ENCODE measurements at regions not wholly inside any gene's neighbourhood (a gene's known extent, or its start where the extent isn't known, plus 50 kb on each side); places are given as distances from the start of the nearest gene placed in this dataset.

- H3K4me2 ChIP-seq = no peak overlapping the region
Measured at GRCh38 chr14:51593397-51593796, 58.3 kb upstream of the FRMD6 start.

GRCh38 chr14:51595881-51596455, 55.7 kb upstream of the FRMD6 start:
- no peaks in the 10 kb centered on the region; the same call in 1 of the 2 replicates for H3K79me2 ChIP-seq (ENCODE audit: insufficient read depth)
- ChIA-PET POLR2A (no interaction called here), CTCF (interaction anchor here (1.4 kb wide), 1 partner anchor 13 kb away, joined by 3 read pairs; no protein-coding TSS in a partner anchor)
- no peak overlapping the region for H3K9ac ChIP-seq
- H3K27ac ChIP-seq (ENCODE audit: low read depth in 2 of 2, low read length in 1 of 2) = peak overlapping the region in 1 of 2 experiments; percentile 89; a peak in 3 of 4 replicates
- H3K4me3 ChIP-seq (ENCODE audit: low read depth in 2 of 2, low read length in 1 of 2) = no peak overlapping the region
- 84% methylated on average over 3 of the region's 3 CpGs for WGBS (ENCODE audit: low lambda C conversion rate)
- H3K27me3 ChIP-seq (ENCODE audit: insufficient read depth) = no peaks in the 10 kb centered on the region
- peaks cover 2 to 44% of the 10 kb centered on the region in 2 experiments for H3K4me1 ChIP-seq (ENCODE audit: control insufficient read depth in 1 of 2, insufficient read depth in 2 of 2, low read depth in 1 of 2, low read length in 1 of 2)
- H3K9me2 ChIP-seq = no peaks in the 10 kb centered on the region
- H3K36me3 ChIP-seq (replicated peaks in 1 of 2; ENCODE audit: control insufficient read depth in 1 of 2, insufficient read depth in 2 of 2, low read length in 1 of 2) = no peaks in the 10 kb centered on the region
- H4K20me1 ChIP-seq (ENCODE audit: insufficient read depth) = no peaks in the 10 kb centered on the region
- H2AFZ ChIP-seq (ENCODE audit: low read depth) = no peak overlapping the region
- no peak overlapping the region for H3K4me2 ChIP-seq
- no peak for DNase-seq
- no peaks in the 10 kb centered on the region for H3K9me3 ChIP-seq
- no peak for TF ChIP-seq TAF1 (IDR thresholded peaks at IDR 0.05; ENCODE audit: borderline replicate concordance, low read depth, low read length)
- TF ChIP-seq FOXJ3 (CRISPR knock-in tag; IDR thresholded peaks at IDR 0.05) = no peak
- TF ChIP-seq GATA2 (CRISPR knock-in tag; IDR thresholded peaks at IDR 0.05) = no peak
- TF ChIP-seq CHD2 (IDR thresholded peaks at IDR 0.05; ENCODE audit: low read length, partially characterized antibody) = no peak
- TF ChIP-seq MEF2A (IDR thresholded peaks at IDR 0.05; ENCODE audit: borderline replicate concordance, low read depth) = no peak
- no peak for TF ChIP-seq FOXM1 (IDR thresholded peaks at IDR 0.05; ENCODE audit: low read depth)
- no peak for TF ChIP-seq REST (IDR thresholded peaks at IDR 0.05; ENCODE audit: low read depth, low read length)
- no peak for TF ChIP-seq NRF1 (IDR thresholded peaks at IDR 0.05; ENCODE audit: low read depth, low read length)
- TF ChIP-seq RAD21 (IDR thresholded peaks at IDR 0.05; ENCODE audit: low read length) = no peak
- no peak for TF ChIP-seq CTCF (IDR thresholded peaks at IDR 0.05)
- no peak for TF ChIP-seq ELF1 (IDR thresholded peaks at IDR 0.05)
- TF ChIP-seq TCF12 (IDR thresholded peaks at IDR 0.05) = no peak
- no peak for TF ChIP-seq EP300 (IDR thresholded peaks at IDR 0.05; ENCODE audit: borderline replicate concordance in 1 of 2, low read depth in 1 of 2, low read length in 1 of 2)
- no peak for TF ChIP-seq MXI1 (IDR thresholded peaks at IDR 0.05; ENCODE audit: low read depth, low read length)
- H3F3A ChIP-seq (replicated peaks; ENCODE audit: insufficient read depth) = peaks cover 41% of the 10 kb centered on the region

More at GRCh38 chr14:51593397-51593796, 58.3 kb upstream of the FRMD6 start:
- H4K20me1 ChIP-seq (ENCODE audit: insufficient read depth) = no peaks in the 10 kb centered on the region
- H3K9me2 ChIP-seq = no peaks in the 10 kb centered on the region
- DNase-seq = no peak
- ChIA-PET CTCF (interaction anchor here (1.5 kb wide), 1 partner anchor 21 kb away, joined by 3 read pairs; no protein-coding TSS in a partner anchor), POLR2A (no interaction called here)
- no peak overlapping the region for H2AFZ ChIP-seq (ENCODE audit: low read depth)
- peaks cover 0 to 3% of the 10 kb centered on the region in 2 experiments for H3K36me3 ChIP-seq (replicated peaks in 1 of 2; ENCODE audit: control insufficient read depth in 1 of 2, insufficient read depth in 2 of 2, low read length in 1 of 2)
- H3K4me3 ChIP-seq (ENCODE audit: low read depth in 2 of 2, low read length in 1 of 2) = no peak overlapping the region
- H3K27me3 ChIP-seq (ENCODE audit: insufficient read depth) = no peaks in the 10 kb centered on the region
- H3K9me3 ChIP-seq = no peaks in the 10 kb centered on the region
- 85% methylated on average over 5 of the region's 5 CpGs for WGBS (ENCODE audit: low lambda C conversion rate)
- no peak overlapping the region for H3K9ac ChIP-seq
- H3K4me1 ChIP-seq (ENCODE audit: control insufficient read depth in 1 of 2, insufficient read depth in 2 of 2, low read depth in 1 of 2, low read length in 1 of 2) = peaks cover 0 to 22% of the 10 kb centered on the region in 2 experiments; a peak in 3 of 4 replicates
- TF ChIP-seq EP300 (IDR thresholded peaks at IDR 0.05; ENCODE audit: borderline replicate concordance in 1 of 2, low read depth in 1 of 2, low read length in 1 of 2) (no peak), ELF1 (IDR thresholded peaks at IDR 0.05) (no peak), YY1 (IDR thresholded peaks at IDR 0.05; ENCODE audit: low read depth) (no peak), MAX (IDR thresholded peaks at IDR 0.05; ENCODE audit: low read depth) (no peak), GATA2 (CRISPR knock-in tag; IDR thresholded peaks at IDR 0.05) (no peak), FOXM1 (IDR thresholded peaks at IDR 0.05; ENCODE audit: low read depth) (no peak), EZH2phosphoT487 (IDR thresholded peaks at IDR 0.05; ENCODE audit: borderline replicate concordance, low read depth) (no peak)
- H3K79me2 ChIP-seq (ENCODE audit: insufficient read depth) = no peaks in the 10 kb centered on the region
- peaks cover 18% of the 10 kb centered on the region for H3F3A ChIP-seq (replicated peaks; ENCODE audit: insufficient read depth)
- H3K27ac ChIP-seq (ENCODE audit: low read depth in 2 of 2, low read length in 1 of 2) = no peak overlapping the region

All from SK-N-SH (cell line).